ENCODE measurements at regions not wholly inside any gene's neighbourhood (a gene's known extent, or its start where the extent isn't known, plus 50 kb on each side); places are given as distances from the start of the nearest gene placed in this dataset.

DNA sequence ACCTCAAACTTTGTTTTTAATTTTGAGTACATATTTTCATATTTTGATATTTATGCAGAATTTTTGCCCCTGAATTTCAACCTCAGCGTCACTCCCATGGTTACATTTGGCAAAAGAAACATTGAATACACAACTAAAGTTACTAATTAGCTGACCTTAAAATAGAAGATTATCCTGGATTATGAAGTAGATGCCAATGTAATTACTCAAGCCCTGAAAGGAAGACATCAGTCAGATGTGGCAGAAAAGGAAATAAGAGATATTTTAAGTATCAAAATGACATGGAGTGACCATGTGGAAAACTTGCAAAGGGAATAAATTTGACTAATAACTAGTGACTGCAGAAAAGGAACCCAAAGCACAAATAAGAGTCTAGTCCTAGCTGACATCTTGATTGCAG lies 701.3 kb upstream of the KCND2 start:
- Histone ChIP-seq H3K9ac (ENCODE audit: control insufficient read depth, extremely low read depth, insufficient read depth, low read length) (no peak overlapping the region), H2AFZ (ENCODE audit: control insufficient read depth, low read length) (no peak overlapping the region), H3K27ac (ENCODE audit: control insufficient read depth, insufficient read depth, low read length) (no peak overlapping the region), H3K27me3 (ENCODE audit: control insufficient read depth, extremely low read depth, insufficient read depth, low read length) (no peaks in the 10 kb centered on the region), H3K4me1 (ENCODE audit: control insufficient read depth, extremely low read depth, insufficient read depth, low read length) (no peaks in the 10 kb centered on the region), H3K4me3 (ENCODE audit: control insufficient read depth in 2 of 3, extremely low read depth in 1 of 3, insufficient read depth in 2 of 3, low read depth in 1 of 3, low read length in 3 of 3) (no peak overlapping the region), H4K20me1 (ENCODE audit: control insufficient read depth, extremely low read depth, insufficient read depth, low read length) (no peaks in the 10 kb centered on the region), H3K79me2 (ENCODE audit: control insufficient read depth, insufficient read depth, low read length) (no peaks in the 10 kb centered on the region), H3K36me3 (ENCODE audit: control insufficient read depth in 2 of 2, extremely low read depth in 1 of 2, insufficient read depth in 2 of 2, low read length in 2 of 2) (no peaks in the 10 kb centered on the region), H3K9me3 (ENCODE audit: control insufficient read depth, low read depth, low read length) (peaks cover 2% of the 10 kb centered on the region), H3K4me2 (ENCODE audit: control insufficient read depth, extremely low read depth, insufficient read depth, low read depth, low read length) (no peak overlapping the region), H3K9me1 (ENCODE audit: control insufficient read depth, extremely low read depth, insufficient read depth, low read length) (no peaks in the 10 kb centered on the region)
- TF ChIP-seq, protein P1, sequence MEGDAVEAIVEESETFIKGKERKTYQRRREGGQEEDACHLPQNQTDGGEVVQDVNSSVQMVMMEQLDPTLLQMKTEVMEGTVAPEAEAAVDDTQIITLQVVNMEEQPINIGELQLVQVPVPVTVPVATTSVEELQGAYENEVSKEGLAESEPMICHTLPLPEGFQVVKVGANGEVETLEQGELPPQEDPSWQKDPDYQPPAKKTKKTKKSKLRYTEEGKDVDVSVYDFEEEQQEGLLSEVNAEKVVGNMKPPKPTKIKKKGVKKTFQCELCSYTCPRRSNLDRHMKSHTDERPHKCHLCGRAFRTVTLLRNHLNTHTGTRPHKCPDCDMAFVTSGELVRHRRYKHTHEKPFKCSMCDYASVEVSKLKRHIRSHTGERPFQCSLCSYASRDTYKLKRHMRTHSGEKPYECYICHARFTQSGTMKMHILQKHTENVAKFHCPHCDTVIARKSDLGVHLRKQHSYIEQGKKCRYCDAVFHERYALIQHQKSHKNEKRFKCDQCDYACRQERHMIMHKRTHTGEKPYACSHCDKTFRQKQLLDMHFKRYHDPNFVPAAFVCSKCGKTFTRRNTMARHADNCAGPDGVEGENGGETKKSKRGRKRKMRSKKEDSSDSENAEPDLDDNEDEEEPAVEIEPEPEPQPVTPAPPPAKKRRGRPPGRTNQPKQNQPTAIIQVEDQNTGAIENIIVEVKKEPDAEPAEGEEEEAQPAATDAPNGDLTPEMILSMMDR (optimal IDR thresholded peaks at IDR 0.05 in 1 of 3, IDR thresholded peaks at IDR 0.05 in 1 of 3, conservative IDR thresholded peaks at IDR 0.05 in 1 of 3; ENCODE audit: extremely low read depth in 1 of 3, insufficient read depth in 2 of 3, low read length in 3 of 3) = no peak
- TF ChIP-seq EZH2 (IDR thresholded peaks at IDR 0.05; ENCODE audit: low read length) = no peak
- dilution Hi-C loops (cut with MboI; ENCODE audit: extremely low pct_ligation_motif_present, low sequenced_read_pairs) = no loop called here
- FAIRE-seq = no peak
- DNase-seq (ENCODE audit: low read depth, low spot score) = no peak

DNA sequence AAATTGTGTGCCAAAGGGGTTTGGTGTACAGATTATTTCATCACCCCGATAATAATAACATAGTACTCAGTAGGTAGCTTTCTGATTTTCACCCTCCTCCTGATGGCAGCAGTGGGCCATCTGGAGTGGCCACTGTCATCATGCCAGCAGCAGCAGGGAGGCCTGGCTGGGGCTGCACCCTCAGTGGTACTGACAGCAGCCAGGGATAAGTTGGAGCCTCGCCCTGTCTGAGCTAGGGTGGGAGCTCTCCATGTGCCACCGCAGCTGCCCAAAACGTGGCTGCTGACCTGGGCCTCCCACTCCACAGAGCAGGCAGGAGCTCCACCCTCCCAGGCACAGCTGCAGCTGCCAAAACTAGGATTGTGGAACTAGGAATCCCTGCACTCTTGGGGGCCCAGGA lies 700.8 kb upstream of the KCND2 start:
- Histone ChIP-seq H3K4me3 (ENCODE audit: control insufficient read depth in 2 of 3, extremely low read depth in 1 of 3, insufficient read depth in 2 of 3, low read depth in 1 of 3, low read length in 3 of 3) (no peak overlapping the region), H3K9me3 (ENCODE audit: control insufficient read depth, low read depth, low read length) (peaks cover 2% of the 10 kb centered on the region), H3K4me2 (ENCODE audit: control insufficient read depth, extremely low read depth, insufficient read depth, low read depth, low read length) (no peak overlapping the region), H3K36me3 (ENCODE audit: control insufficient read depth in 2 of 2, extremely low read depth in 1 of 2, insufficient read depth in 2 of 2, low read length in 2 of 2) (no peaks in the 10 kb centered on the region), H3K79me2 (ENCODE audit: control insufficient read depth, insufficient read depth, low read length) (no peaks in the 10 kb centered on the region), H3K27ac (ENCODE audit: control insufficient read depth, insufficient read depth, low read length) (no peak overlapping the region), H3K9me1 (ENCODE audit: control insufficient read depth, extremely low read depth, insufficient read depth, low read length) (no peaks in the 10 kb centered on the region), H2AFZ (ENCODE audit: control insufficient read depth, low read length) (no peak overlapping the region), H3K27me3 (ENCODE audit: control insufficient read depth, extremely low read depth, insufficient read depth, low read length) (no peaks in the 10 kb centered on the region), H3K9ac (ENCODE audit: control insufficient read depth, extremely low read depth, insufficient read depth, low read length) (no peak overlapping the region), H3K4me1 (ENCODE audit: control insufficient read depth, extremely low read depth, insufficient read depth, low read length) (no peaks in the 10 kb centered on the region), H4K20me1 (ENCODE audit: control insufficient read depth, extremely low read depth, insufficient read depth, low read length) (no peaks in the 10 kb centered on the region)
- FAIRE-seq (no peak), DNase-seq (ENCODE audit: low read depth, low spot score) (no peak)
- TF ChIP-seq, protein P1 (optimal IDR thresholded peaks at IDR 0.05 in 1 of 3, IDR thresholded peaks at IDR 0.05 in 1 of 3, conservative IDR thresholded peaks at IDR 0.05 in 1 of 3; ENCODE audit: extremely low read depth in 1 of 3, insufficient read depth in 2 of 3, low read length in 3 of 3) = no peak
- no peak for TF ChIP-seq EZH2 (IDR thresholded peaks at IDR 0.05; ENCODE audit: low read length)
- dilution Hi-C loops (cut with MboI; ENCODE audit: extremely low pct_ligation_motif_present, low sequenced_read_pairs) = no loop called here

Data from keratinocyte (primary cell).